ENCODE measurements at regions not wholly inside any gene's neighbourhood (a gene's known extent, or its start where the extent isn't known, plus 50 kb on each side); places are given as distances from the start of the nearest gene placed in this dataset.

GRCh38 chr12:11946161-11946560, 124.6 kb upstream of the BCL2L14 start:
- H3K4me3 ChIP-seq (ENCODE audit: low read length) = no peak overlapping the region
- no peak for DNase-seq (ENCODE audit: low read depth)
- no peak for TF ChIP-seq CTCF (conservative IDR thresholded peaks at IDR 0.05; ENCODE audit: low read length)

GRCh38 chr12:11947213-11947612, 123.5 kb upstream of the BCL2L14 start:
- DNase-seq (ENCODE audit: low read depth) = no peak
- no peak overlapping the region for H3K4me3 ChIP-seq (ENCODE audit: low read length)
- no peak for TF ChIP-seq CTCF (conservative IDR thresholded peaks at IDR 0.05; ENCODE audit: low read length)

GRCh38 chr12:11949738-11950411, 120.9 kb upstream of the BCL2L14 start:
- no peak for DNase-seq (ENCODE audit: low read depth)
- no peak for TF ChIP-seq CTCF (conservative IDR thresholded peaks at IDR 0.05; ENCODE audit: low read length)
- H3K4me3 ChIP-seq (ENCODE audit: low read length) = no peak overlapping the region

- DNase-seq (ENCODE audit: low read depth) = no peak
- no peak overlapping the region for H3K4me3 ChIP-seq (ENCODE audit: low read length)
- no peak for TF ChIP-seq CTCF (conservative IDR thresholded peaks at IDR 0.05; ENCODE audit: low read length)
Measured at GRCh38 chr12:11951209-11951608, 119.5 kb upstream of the BCL2L14 start.

GRCh38 chr12:11953523-11953922, 117.2 kb upstream of the BCL2L14 start:
- no peak for TF ChIP-seq CTCF (conservative IDR thresholded peaks at IDR 0.05; ENCODE audit: low read length)
- no peak overlapping the region for H3K4me3 ChIP-seq (ENCODE audit: low read length)
- no peak for DNase-seq (ENCODE audit: low read depth)

- no peak for DNase-seq (ENCODE audit: low read depth)
- TF ChIP-seq CTCF (conservative IDR thresholded peaks at IDR 0.05; ENCODE audit: low read length) = no peak
- no peak overlapping the region for H3K4me3 ChIP-seq (ENCODE audit: low read length)
Measured at GRCh38 chr12:11954181-11954580, 116.6 kb upstream of the BCL2L14 start.

GRCh38 chr12:11958221-11959091, 112.3 kb upstream of the BCL2L14 start:
- TF ChIP-seq CTCF (conservative IDR thresholded peaks at IDR 0.05; ENCODE audit: low read length) = peak; percentile 39
- DNase-seq (ENCODE audit: low read depth) = peak; percentile 93
- H3K4me3 ChIP-seq (ENCODE audit: low read length) = peak overlapping the region; percentile 35
